Tibial nerve (tissue), 4 donors: ENCODE measurements at regions not wholly inside any gene's neighbourhood (a gene's known extent, or its start where the extent isn't known, plus 50 kb on each side); places are given as distances from the start of the nearest gene placed in this dataset.

Source experiments
- EP300 ChIP-seq, 2 donors: sonication (generic); formaldehyde crosslinking; IDR thresholded peaks; one replicate each; pipeline ENCODE4 v1.6.1; 2017; ENCODE audit warnings: antibody characterized with exemption in 2 of 2, mild to moderate bottlenecking in 1 of 2
- TF ChIP-seq, protein P1 (sequence below), 5 experiments: fragments of 200-600 bp in 3 of 5; fragments of 450-650 bp in 2 of 5; sonication (generic) in 3 of 5; IDR thresholded peaks; one replicate each; pipeline ENCODE4 v1.5.1; 2016 to 2019; ENCODE audit warnings: antibody characterized with exemption in 5 of 5, mild to moderate bottlenecking in 3 of 5, moderate library complexity in 2 of 5

DNA sequence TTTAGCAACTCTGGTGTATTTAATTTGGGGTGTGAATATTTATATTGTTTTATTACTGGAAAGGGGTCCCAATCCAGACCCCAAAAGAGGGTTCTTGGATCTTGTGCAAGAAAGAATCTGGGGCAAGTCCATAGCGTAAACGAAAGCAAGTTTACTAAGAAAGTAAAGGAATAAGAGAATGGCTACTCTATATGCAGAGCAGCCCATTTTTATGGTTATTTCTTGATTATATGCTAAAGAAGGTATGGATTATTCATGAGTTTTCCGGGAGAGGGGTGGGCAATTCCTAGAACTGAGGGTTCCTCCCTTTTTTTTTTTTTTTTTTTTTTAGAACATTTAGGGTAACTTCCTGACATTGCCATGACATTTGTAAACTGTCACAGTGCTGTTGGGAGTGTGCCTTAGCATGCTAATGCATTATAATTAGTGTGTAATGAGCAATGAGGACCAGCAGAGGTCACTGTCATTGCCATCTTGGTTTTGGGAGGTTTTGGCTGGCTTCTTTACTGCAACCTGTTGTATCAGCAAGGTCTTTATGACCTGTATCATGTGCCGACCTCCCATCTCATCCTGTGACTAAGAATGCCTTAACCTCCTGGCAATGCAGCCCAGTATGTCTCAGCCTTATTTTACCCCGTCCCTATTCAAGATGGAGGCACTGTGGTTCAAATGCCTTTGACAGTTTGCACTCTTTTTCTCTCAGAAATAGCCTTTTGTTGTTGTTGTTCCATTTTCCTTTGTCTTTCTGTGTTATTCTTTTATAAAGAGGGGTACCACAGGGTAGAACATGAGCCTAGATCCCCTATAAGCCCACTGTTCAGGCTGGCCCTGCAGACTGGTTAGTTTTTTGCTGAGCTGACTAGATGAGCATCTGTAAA lies 75.5 kb upstream of the DCD start:
- TF ChIP-seq, protein P1, sequence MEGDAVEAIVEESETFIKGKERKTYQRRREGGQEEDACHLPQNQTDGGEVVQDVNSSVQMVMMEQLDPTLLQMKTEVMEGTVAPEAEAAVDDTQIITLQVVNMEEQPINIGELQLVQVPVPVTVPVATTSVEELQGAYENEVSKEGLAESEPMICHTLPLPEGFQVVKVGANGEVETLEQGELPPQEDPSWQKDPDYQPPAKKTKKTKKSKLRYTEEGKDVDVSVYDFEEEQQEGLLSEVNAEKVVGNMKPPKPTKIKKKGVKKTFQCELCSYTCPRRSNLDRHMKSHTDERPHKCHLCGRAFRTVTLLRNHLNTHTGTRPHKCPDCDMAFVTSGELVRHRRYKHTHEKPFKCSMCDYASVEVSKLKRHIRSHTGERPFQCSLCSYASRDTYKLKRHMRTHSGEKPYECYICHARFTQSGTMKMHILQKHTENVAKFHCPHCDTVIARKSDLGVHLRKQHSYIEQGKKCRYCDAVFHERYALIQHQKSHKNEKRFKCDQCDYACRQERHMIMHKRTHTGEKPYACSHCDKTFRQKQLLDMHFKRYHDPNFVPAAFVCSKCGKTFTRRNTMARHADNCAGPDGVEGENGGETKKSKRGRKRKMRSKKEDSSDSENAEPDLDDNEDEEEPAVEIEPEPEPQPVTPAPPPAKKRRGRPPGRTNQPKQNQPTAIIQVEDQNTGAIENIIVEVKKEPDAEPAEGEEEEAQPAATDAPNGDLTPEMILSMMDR (IDR thresholded peaks at IDR 0.05) = peak in 1 of 5 experiments; percentile 21
- TF ChIP-seq EP300 (IDR thresholded peaks at IDR 0.05) = no peak
